Uterus (tissue), 2 donors: ENCODE measurements at regions not wholly inside any gene's neighbourhood (a gene's known extent, or its start where the extent isn't known, plus 50 kb on each side); places are given as distances from the start of the nearest gene placed in this dataset.

Experiments used
- CTCF ChIP-seq, 4 experiments: fragments of 200-600 bp in 2 of 4; fragments of 450-650 bp in 2 of 4; sonication (generic) in 2 of 4; IDR thresholded peaks; one replicate each; pipeline ENCODE4 v1.5.1; 2016 to 2019; ENCODE audit warnings: antibody characterized with exemption in 4 of 4, mild to moderate bottlenecking in 2 of 4, moderate library complexity in 1 of 4
- POLR2A ChIP-seq, 2 donors: fragments of 450-650 bp; IDR thresholded peaks; one replicate each; pipeline ENCODE4 v1.6.1; 2016; ENCODE audit warnings: antibody characterized with exemption in 2 of 2, mild to moderate bottlenecking in 1 of 2, moderate library complexity in 1 of 2

DNA sequence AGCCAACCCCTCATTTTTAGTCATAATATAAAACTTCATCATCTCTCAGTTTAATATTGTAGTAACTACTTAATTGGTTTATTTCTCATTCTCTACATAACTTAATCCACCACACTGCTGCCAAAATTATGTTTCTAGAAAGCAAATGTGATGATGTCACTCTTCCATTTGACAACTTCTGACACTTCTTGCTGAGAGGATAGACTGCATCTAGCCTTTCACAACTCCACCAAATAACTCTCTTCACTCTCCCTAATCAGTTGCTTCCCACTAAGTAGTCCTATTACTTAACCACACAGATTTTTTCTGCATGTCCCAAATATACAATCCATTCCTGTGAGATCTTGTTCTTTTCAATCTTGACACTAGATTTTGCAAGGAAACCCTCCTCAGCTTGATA lies 951.3 kb downstream of the EPHA7 start:
- TF ChIP-seq CTCF (IDR thresholded peaks at IDR 0.05) (no peak), POLR2A (IDR thresholded peaks at IDR 0.05) (no peak)
